Activated gamma-delta T cell (primary cell): ENCODE measurements at regions not wholly inside any gene's neighbourhood (a gene's known extent, or its start where the extent isn't known, plus 50 kb on each side); places are given as distances from the start of the nearest gene placed in this dataset.
"Not testable (repeated sequence)": the region's sequence is repeated elsewhere in the genome, so short reads cannot be mapped to it uniquely, and the experiment has no call there.

Source experiments
- DNase-seq: peaks from one replicate; lab custom pipeline; 2025; lab: John Stamatoyannopoulos, UW

GRCh38 chr5:30479104-30479503, 714.4 kb upstream of the CDH6 start:
- no peak for DNase-seq

GRCh38 chr5:30475429-30475828, 718.1 kb upstream of the CDH6 start:
- no peak for DNase-seq

- no peak for DNase-seq
Measured at GRCh38 chr5:30469691-30470090, 723.8 kb upstream of the CDH6 start.

GRCh38 chr5:30458681-30459080, 734.8 kb upstream of the CDH6 start:
- DNase-seq, result no peak

GRCh38 chr5:30455484-30455883, 738.0 kb upstream of the CDH6 start:
- DNase-seq, result not testable (repeated sequence)

- DNase-seq, result no peak
Measured at GRCh38 chr5:30453168-30453567, 740.3 kb upstream of the CDH6 start.

GRCh38 chr5:30450153-30450552, 743.3 kb upstream of the CDH6 start:
- DNase-seq, result no peak

- no peak for DNase-seq
Measured at GRCh38 chr5:30447431-30447830, 746.1 kb upstream of the CDH6 start.

- DNase-seq, result no peak
Measured at GRCh38 chr5:30446456-30446855, 747.0 kb upstream of the CDH6 start.

- DNase-seq, result no peak
Measured at GRCh38 chr5:30438785-30439184, 754.7 kb upstream of the CDH6 start.

GRCh38 chr5:30436691-30437090, 756.8 kb upstream of the CDH6 start:
- no peak for DNase-seq

GRCh38 chr5:30428866-30429407, 764.5 kb upstream of the CDH6 start:
- not testable (repeated sequence) for DNase-seq

- no peak for DNase-seq
Measured at GRCh38 chr5:30414078-30414477, 779.4 kb upstream of the CDH6 start.

GRCh38 chr5:30413540-30413939, 779.9 kb upstream of the CDH6 start:
- no peak for DNase-seq

GRCh38 chr5:30405821-30406220, 787.7 kb upstream of the CDH6 start:
- no peak for DNase-seq

- DNase-seq, result no peak
Measured at GRCh38 chr5:30401479-30402058, 791.9 kb upstream of the CDH6 start.

- DNase-seq, result no peak
Measured at GRCh38 chr5:30398423-30398822, 795.1 kb upstream of the CDH6 start.

- no peak for DNase-seq
Measured at GRCh38 chr5:30392897-30393296, 800.6 kb upstream of the CDH6 start.

- DNase-seq, result no peak
Measured at GRCh38 chr5:30390095-30390494, 803.4 kb upstream of the CDH6 start.

- no peak for DNase-seq
Measured at GRCh38 chr5:30387974-30388632, 805.4 kb upstream of the CDH6 start.

- no peak for DNase-seq
Measured at GRCh38 chr5:30385754-30386153, 807.7 kb upstream of the CDH6 start.

- no peak for DNase-seq
Measured at GRCh38 chr5:30384171-30384570, 809.3 kb upstream of the CDH6 start.

- DNase-seq, result no peak
Measured at GRCh38 chr5:30380228-30380627, 813.3 kb upstream of the CDH6 start.

GRCh38 chr5:30376848-30377247, 816.6 kb upstream of the CDH6 start:
- no peak for DNase-seq
